Retinal pigment epithelial cell (primary cell): ENCODE measurements at regions not wholly inside any gene's neighbourhood (a gene's known extent, or its start where the extent isn't known, plus 50 kb on each side); places are given as distances from the start of the nearest gene placed in this dataset.
A peak's percentile ranks its signal among the peaks of the same experiment; 100 is the strongest.

ENCODE experiments used
- DNase-seq: peaks from one replicate; pipeline ENCODE4 v3.0.0-alpha.2; 2010; ENCODE audit warnings: low read depth
- H3K4me3 ChIP-seq: 2 replicates; pipeline ENCODE4 v1.5.1; 2011; ENCODE audit warnings: mild to moderate bottlenecking, low read length, control low read depth, moderate library complexity
- TF ChIP-seq, protein P1 (sequence below): conservative IDR thresholded peaks from 2 replicates; pipeline ENCODE4 v1.5.1; 2011; ENCODE audit warnings: low read depth, low read length, control low read depth, inconsistent platforms

DNA sequence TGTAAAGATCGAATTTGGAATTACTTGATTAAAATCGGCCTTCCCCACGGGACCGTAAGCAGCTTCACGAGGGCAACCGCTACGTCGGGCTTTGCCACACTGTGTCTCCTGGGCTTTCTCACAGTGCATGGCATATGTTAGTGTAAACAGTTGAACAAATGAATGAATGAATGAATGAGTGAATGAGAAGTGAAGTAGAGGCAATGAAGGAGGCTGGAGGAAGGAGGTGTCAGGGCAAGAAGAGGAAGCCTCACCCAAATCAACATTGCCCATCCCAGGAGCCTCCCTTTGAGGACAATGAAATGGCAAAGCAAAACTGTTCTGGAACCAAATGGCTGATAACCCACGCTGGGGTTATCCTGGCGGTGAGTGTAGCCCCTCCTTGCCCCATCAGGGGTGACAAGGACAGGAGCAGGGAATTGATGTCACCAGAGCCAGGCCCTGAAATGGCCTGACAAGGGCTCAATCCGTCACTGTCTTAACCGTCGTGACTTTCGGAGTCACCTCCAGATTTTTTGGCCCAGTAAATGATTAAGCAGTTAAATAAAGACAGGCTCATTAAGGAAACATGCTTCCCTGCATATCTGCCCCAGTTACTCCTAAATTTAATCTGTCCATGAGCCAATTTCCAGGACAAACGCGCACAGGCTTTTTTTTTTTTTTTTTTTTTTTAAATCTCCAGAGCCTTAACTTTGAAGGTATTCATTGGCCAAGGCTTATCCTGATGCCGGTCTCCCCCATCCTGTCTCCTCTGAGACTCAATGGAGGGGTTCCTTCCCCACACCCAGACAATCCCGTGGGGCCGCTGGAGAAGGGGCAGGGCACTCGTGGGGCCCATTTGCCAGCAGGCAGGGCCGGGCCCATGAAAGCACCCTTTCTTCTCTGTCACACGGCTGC, 88.4 kb upstream of the BOD1 start:
- H3K4me3 ChIP-seq, result no peak overlapping the region
- DNase-seq, result no peak
- TF ChIP-seq, protein P1, sequence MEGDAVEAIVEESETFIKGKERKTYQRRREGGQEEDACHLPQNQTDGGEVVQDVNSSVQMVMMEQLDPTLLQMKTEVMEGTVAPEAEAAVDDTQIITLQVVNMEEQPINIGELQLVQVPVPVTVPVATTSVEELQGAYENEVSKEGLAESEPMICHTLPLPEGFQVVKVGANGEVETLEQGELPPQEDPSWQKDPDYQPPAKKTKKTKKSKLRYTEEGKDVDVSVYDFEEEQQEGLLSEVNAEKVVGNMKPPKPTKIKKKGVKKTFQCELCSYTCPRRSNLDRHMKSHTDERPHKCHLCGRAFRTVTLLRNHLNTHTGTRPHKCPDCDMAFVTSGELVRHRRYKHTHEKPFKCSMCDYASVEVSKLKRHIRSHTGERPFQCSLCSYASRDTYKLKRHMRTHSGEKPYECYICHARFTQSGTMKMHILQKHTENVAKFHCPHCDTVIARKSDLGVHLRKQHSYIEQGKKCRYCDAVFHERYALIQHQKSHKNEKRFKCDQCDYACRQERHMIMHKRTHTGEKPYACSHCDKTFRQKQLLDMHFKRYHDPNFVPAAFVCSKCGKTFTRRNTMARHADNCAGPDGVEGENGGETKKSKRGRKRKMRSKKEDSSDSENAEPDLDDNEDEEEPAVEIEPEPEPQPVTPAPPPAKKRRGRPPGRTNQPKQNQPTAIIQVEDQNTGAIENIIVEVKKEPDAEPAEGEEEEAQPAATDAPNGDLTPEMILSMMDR, result no peak

DNA sequence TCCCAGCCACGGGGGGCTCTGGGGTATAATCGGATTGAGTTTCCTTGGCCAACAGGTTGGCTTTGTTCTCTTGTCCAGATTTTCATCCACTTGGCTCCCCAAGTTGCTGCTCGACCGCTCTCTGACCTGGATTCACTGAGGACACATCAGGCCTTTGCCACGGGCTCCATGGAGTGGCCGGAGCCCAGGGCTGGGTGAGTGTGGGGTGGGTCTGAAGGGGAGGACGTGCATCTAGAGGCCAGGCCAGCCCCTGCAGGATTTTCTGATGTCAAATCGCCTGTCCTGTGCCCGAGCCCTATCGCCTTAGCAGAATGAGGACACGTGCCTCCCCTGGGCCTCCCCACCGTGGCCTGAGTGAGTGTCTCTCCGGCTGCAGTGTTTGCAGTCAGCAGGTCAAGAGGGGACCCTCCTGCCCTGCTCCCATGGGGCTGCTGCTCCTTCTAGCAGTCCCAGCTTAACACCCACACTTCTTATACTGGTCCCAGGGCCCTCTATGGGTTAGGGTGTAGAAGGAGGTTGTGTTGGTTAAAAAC, 89.1 kb upstream of the BOD1 start:
- DNase-seq, result no peak
- TF ChIP-seq, protein P1, result no peak
- no peak overlapping the region for H3K4me3 ChIP-seq

DNA sequence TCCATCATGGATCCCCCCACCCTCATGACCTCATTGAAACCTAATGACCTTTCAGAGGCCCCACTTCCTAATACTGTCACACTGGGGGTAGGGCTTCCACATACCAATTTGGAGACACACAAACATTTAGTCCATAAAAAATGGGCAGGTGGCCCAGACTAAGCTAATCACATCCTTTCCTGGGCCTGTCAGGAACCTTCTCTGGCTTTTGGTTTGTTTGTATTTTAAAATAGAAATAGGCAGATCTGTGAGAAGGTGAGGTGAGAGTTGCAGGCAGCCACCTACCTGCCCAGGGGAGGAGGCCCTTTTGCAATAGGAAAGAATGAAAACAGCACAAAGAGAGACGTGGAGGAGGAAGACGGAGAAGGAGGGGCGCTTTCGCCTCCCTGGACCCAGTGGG, 90.2 kb upstream of the BOD1 start:
- TF ChIP-seq, protein P1, result no peak
- no peak overlapping the region for H3K4me3 ChIP-seq
- DNase-seq, result no peak

DNA sequence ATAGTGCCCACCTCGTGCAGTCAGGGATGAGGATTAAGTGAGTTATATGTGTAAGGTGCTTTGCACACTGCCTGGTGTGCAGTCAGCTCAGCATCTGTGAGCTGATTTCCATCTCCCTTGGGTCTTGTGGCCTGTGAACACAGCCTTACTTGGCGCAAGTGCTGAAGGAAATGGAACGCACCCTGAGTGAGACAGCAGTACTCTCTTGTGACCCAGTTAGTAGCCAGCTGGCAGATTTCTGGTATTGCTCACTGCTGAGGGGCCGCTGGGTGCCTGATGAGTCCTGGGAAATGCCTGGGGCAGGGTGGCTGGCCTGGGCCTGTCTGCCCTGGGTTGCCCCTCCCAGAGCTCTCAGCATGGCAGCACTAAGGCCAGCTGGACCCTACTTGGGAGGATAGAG, 90.9 kb upstream of the BOD1 start:
- H3K4me3 ChIP-seq, result no peak overlapping the region
- TF ChIP-seq, protein P1, result no peak
- peak; percentile 48 for DNase-seq

DNA sequence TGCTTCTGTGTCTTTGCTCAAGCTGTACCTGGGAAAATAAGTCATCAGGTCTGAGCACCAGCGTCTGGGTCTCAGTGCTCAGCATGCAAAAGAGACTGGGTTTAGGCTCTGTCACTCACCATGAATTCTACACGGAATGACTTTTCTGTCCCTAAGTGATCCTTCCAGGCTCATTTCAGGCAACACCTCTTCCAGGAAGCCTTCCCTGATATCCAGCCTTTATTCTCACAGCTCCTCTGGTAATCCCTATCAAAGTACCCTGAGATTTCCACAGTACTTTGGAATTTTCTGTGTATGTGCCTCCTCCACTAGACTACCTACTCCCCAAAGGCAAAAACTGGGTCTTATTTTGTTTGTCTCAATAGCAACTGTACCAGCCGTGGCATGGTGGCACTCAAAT, 92.7 kb upstream of the BOD1 start:
- DNase-seq, result no peak
- no peak overlapping the region for H3K4me3 ChIP-seq
- TF ChIP-seq, protein P1, result no peak

DNA sequence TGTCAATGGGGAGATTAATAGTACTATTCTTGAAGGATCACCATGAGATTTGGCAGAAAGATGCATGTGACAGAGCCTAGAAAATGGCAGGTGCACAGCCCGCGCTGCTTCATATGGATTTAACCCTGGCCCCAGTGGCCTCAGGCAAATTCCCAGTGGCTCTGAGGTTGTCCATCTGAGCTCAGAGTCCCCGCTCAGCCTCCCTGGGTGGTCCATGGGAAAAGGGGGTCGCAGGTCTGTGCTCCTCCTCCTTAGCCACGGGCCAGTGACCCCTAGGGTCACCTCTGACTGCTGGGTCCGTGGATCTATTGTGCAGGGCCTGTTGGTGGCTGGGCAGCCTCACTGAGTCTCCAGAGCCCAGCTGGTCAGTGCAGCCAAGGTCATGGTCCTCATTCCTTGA, 93.3 kb upstream of the BOD1 start:
- DNase-seq, result no peak
- TF ChIP-seq, protein P1, result no peak
- no peak overlapping the region for H3K4me3 ChIP-seq

DNA sequence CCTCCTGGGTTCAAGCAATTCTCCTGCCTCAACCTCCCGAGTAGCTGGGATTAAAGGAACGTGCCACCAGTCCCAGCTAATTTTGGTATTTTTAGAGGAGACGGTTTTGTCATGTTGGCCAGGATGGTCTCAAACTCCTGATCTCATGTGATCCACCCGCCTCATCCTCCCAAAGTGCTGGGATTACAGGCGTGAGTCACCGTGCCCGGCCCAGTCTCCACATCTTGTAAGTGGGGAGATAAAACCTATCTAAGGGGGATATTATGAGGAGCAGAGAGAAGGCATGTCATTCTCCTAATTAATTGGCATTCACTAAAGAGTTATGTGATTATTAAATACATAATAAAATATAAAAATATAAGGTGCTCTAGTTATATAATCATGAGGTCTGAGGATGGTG, 94.1 kb upstream of the BOD1 start:
- no peak for DNase-seq
- TF ChIP-seq, protein P1, result no peak
- H3K4me3 ChIP-seq, result no peak overlapping the region
